Bronchial epithelial cell (primary cell): ENCODE measurements at regions not wholly inside any gene's neighbourhood (a gene's known extent, or its start where the extent isn't known, plus 50 kb on each side); places are given as distances from the start of the nearest gene placed in this dataset.

Experiments
- DNase-seq: peaks from one replicate; pipeline ENCODE4 v3.0.0-alpha.2; 2010; ENCODE audit warnings: low read depth
- FAIRE-seq: peaks from 2 replicates; lab custom pipeline; 2011; peaks lifted over from hg19 to GRCh38; lab: Jason Lieb, UNC
- H3K27me3 ChIP-seq: 2 replicates; pipeline ENCODE4 v1.5.1; 2011; ENCODE audit warnings: low read length; ENCODE audit not compliant: control insufficient read depth, insufficient read depth
- H3K36me3 ChIP-seq: 2 replicates; pipeline ENCODE4 v1.5.1; 2011; ENCODE audit warnings: low read length; ENCODE audit not compliant: control insufficient read depth, insufficient read depth
- H3K4me3 ChIP-seq: 2 replicates; pipeline ENCODE4 v1.5.1; 2011; ENCODE audit warnings: mild to moderate bottlenecking, low read depth, low read length, control low read depth
- CTCF ChIP-seq: IDR thresholded peaks from 2 replicates; pipeline ENCODE4 v1.5.1; 2011; ENCODE audit warnings: mild to moderate bottlenecking, moderate library complexity, low read length, control low read depth, inconsistent platforms; ENCODE audit not compliant: insufficient read depth, severe bottlenecking

GRCh38 chr6:169081248-169081647 lies 172.4 kb downstream of the THBS2 start:
- Histone ChIP-seq H3K4me3 (no peak overlapping the region), H3K36me3 (no peaks in the 10 kb centered on the region), H3K27me3 (no peaks in the 10 kb centered on the region)
- no peak for FAIRE-seq
- DNase-seq = no peak
- no peak for TF ChIP-seq CTCF

GRCh38 chr6:169079650-169080049 lies 174.0 kb downstream of the THBS2 start:
- H3K4me3 ChIP-seq = no peak overlapping the region
- H3K27me3 ChIP-seq = no peaks in the 10 kb centered on the region
- FAIRE-seq (no peak), DNase-seq (peak; percentile 18)
- no peak for TF ChIP-seq CTCF
- H3K36me3 ChIP-seq = no peaks in the 10 kb centered on the region

- DNase-seq (no peak), FAIRE-seq (no peak)
- Histone ChIP-seq H3K36me3 (no peaks in the 10 kb centered on the region), H3K4me3 (no peak overlapping the region), H3K27me3 (no peaks in the 10 kb centered on the region)
- TF ChIP-seq CTCF = no peak
These were observed 175.1 kb downstream of the THBS2 start for GRCh38 chr6:169078399-169079145.

- no peak for FAIRE-seq
- H3K27me3 ChIP-seq = no peaks in the 10 kb centered on the region
These were observed 177.6 kb downstream of the THBS2 start for GRCh38 chr6:169075915-169076654.

GRCh38 chr6:169075211-169075914 lies 178.3 kb downstream of the THBS2 start:
- no peak for TF ChIP-seq CTCF
- no peaks in the 10 kb centered on the region for H3K36me3 ChIP-seq
- no peak for DNase-seq
- H3K4me3 ChIP-seq = no peak overlapping the region
- FAIRE-seq = no peak
- H3K27me3 ChIP-seq = no peaks in the 10 kb centered on the region

More at GRCh38 chr6:169075915-169076654, 177.6 kb downstream of the THBS2 start:
- Histone ChIP-seq H3K36me3 (no peaks in the 10 kb centered on the region), H3K4me3 (no peak overlapping the region)
- no peak for TF ChIP-seq CTCF
- no peak for DNase-seq
